ENCODE measurements at regions not wholly inside any gene's neighbourhood (a gene's known extent, or its start where the extent isn't known, plus 50 kb on each side); places are given as distances from the start of the nearest gene placed in this dataset.

- no peak for DNase-seq
These were observed 63.9 kb upstream of the HAAO start for GRCh38 chr2:42856106-42856860.

DNA sequence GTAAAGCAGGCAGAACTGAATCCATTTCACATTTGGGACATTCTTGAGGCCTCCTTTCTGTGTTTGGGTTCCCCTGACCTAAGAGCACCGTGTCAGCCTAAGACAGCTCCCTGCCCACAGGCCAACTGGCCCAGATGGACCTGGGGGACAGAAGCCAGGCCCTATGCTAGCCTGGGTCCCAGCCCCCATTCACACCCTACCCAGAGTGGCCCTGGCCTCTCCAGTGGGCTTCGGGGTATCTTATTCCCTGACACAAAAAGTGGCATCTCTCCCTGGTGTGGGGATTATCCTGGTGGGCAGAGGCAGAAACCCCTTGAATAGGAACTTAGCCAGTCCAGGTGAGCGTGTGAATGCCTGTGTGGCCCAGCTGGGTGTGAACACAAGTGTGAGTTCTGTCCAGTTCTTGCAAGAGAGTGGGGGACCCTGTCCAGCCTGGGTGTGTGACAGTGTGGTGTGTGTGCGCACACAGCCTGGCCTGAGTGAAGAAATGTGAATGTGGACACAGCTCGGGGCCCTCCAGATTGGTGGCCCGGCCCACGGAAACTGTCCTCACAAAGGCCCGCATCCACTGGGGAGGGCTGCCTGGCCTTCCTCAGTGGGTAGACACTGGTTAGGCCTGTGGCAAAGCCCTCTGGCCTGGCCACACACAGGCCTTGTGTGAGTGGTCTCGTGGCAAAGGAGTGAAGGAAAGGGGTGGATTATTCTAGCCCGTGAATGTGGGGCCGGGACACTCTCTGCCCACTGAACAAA is 63.0 kb upstream of the HAAO start:
- no peak for DNase-seq

DNA sequence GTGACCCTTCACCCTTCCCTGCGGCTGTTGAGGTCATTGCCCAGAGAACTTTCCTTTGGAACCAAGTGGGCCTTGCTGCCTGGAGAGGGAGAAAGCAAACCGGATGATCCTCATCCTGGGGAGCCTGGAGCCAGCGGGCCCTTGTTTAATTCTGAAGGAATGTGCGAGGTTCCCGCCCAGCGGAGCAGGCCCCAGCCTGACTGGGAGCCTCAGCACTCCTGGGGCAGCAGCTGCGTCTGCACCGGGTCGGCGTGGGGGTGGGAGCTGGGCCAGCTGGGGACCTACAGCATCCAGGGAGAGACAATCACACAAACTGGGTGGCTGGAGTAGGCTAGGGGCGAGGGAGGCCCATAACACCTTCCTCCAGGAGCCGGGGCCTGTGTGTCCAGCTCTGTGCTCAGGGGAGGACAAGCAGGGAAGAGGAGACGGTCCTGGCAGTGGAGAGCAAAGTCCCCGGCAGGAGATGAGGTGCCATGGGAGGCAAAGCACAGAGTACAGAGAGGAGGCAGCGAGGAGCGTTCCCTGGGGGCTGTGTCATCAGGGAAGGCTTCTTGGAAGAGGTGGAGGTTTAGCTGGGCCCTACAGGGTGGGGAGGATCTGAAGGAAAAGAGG is 61.9 kb upstream of the HAAO start:
- no peak for DNase-seq

- no peak for DNase-seq
These were observed 61.3 kb upstream of the HAAO start for GRCh38 chr2:42853549-42854206.

DNA sequence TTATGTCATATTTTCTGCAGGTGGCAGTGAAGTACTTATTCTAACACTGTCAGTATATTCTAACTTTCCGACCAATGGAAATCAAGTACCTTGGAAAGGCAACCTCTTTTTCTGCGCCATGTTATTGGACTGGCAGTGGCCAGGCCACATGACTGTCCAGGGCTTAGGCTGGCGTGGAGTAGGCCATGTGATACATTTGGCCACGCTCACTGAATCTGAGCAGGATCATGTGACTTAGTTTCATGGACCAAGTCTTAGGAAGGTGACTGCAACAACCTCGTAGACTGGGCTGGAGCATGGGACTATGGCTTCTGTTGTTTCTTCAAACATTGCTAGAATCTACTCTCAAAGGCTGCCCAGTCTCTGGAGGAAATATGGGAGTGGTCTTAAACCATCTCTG is 60.4 kb upstream of the HAAO start:
- no peak for DNase-seq

DNA sequence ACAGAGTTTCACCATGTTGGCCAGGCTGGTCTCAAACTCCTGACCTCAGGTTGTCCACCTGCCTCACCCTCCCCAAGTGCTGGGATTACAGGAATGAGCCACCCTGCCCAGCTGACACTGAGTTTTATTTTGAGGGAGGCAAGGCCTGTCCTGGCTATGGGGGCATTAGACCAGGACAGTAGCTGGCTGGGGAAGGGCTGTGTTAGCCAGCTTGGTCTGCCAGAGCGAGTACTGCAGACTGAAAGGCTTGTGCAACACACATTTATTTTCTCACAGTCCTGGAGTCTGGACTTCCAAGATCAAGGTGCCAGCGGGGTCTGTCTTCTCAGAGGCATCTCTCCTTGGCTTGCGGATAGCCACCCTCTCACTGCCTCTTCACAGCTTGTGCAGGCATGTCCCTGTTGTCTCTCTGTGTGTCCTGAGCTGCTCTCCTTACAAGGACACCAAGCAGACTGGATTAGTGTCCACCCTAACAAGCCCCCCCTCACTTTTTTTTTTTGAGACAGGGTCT is 59.4 kb upstream of the HAAO start:
- DNase-seq: no peak

DNA sequence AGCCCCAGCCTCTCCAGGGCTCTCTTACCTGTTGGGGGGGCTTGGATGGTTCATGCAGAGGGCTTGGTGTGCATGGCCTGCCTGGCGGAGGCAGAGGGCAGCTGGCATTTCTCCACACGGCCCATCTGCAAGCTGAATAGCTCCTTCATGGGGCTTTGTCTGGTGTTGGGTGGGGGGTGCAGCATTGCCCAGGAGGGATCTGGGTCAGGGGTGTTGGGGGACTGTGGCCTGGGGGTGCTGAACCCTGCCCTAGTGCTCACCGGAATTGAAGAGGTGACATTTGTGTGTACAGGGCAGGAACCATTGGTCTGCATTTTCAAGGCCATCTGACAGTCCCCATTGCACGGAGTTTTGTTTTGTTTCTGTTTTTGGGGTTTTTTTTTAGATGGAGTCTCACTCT is 58.8 kb upstream of the HAAO start:
- DNase-seq: no peak

- DNase-seq: no peak
These were observed 57.8 kb upstream of the HAAO start for GRCh38 chr2:42850016-42850805.

DNA sequence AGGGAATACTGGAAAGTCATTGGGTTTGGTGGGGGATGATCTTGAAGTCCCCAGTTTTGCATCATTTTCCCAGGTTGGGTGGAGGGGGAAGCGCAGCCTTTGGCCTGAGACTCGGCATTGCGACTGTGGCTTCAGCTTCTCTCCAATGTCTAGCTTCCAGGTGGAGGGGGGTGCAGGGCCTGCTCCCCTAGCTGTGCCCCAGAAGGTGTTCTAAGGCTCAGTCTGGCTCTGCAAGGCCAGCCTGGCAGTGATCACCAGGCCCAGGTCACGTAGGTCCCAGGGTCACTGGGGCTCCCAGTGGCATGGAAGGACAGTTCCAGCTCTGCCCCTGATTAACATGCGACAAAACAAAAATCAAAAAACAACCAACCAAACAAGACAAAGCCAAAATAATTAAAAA is 56.9 kb upstream of the HAAO start:
- no peak for DNase-seq

- DNase-seq: no peak
These were observed 56.4 kb upstream of the HAAO start for GRCh38 chr2:42848726-42849290.

- DNase-seq: no peak
These were observed 55.9 kb upstream of the HAAO start for GRCh38 chr2:42848265-42848664.

DNA sequence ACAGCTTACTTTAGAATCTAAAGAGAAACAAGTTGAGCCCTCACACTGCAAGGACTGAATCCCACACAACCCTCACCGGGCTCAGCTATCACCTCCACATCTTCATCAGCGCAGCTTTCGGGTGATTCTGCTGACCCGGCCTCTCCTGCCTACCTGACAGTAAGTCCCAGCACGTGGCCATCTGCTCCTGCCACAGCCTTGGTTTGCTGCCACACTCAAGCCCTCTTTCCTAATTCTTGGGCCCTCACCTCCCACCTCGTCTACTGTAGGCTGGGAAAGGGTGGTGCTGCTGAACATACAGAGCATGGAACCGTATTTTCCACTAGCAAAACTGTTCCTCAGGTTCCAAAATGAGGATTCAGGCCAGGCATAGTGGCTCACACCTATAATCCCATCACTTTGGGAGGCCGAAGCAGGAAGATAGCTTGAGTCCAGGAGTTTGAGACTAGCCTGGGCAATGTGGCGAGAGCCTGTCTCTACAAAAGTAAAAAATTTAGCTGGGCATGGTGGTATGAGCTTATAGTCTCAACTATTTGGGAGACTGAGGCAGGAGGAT is 55.3 kb upstream of the HAAO start:
- no peak for DNase-seq

DNA sequence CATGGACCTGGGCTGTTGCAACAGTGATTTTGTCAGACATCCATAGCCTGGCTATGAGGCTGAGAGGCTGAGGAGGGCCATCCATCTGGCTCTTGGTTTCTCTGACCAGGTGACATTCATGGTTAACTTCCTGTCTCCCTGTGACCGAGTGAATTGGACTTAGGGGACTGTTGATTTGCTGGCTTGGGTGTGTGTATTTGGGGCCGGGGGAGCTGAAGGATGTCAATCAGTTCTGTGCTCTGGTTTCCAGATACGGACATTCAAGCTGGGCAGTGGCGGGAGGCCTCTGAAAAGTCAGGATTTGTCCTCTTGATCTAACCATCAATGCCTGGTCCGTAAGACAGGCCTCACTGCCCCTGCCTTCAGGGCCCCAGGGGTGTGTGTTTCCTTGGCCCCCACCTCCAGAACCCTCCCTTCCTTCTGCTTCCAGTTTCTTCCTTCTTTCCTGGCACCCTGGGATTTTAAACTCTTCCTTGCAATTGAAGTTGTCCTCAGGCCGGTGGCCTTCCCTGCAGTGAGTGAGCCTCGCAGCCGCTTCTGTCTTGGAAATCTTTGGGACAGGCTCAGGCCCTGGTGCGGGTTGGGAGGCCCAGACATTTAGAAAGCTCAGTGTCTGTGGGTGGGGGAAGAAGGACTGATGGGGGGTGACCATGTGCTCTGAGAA is 54.7 kb upstream of the HAAO start:
- DNase-seq: no peak

- DNase-seq: no peak
These were observed 53.6 kb upstream of the HAAO start for GRCh38 chr2:42846026-42846425.

- peak; percentile 90 for DNase-seq
These were observed 52.8 kb upstream of the HAAO start for GRCh38 chr2:42844901-42845821.

DNA sequence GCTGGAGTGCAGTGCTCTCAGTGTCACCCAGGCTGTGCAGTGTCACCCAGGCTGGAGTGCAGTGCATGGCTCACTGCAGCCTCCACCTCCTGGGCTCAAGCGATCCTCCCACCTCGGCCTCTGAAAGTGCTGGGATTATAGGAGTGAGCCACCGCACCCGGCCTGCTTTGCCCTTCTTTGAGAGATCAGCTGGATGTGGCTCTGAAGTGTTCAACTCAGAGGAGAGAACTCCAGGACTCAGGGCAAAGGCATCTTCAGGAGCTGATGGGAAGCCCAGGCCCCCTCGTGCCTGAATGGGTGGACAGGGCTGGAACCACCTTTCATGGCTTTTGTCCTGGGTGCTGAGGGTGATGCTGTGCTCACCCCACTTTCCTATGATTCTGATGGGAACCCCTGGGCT is 52.0 kb upstream of the HAAO start:
- DNase-seq: no peak

- DNase-seq: no peak
These were observed 51.2 kb upstream of the HAAO start for GRCh38 chr2:42843611-42844010.

DNA sequence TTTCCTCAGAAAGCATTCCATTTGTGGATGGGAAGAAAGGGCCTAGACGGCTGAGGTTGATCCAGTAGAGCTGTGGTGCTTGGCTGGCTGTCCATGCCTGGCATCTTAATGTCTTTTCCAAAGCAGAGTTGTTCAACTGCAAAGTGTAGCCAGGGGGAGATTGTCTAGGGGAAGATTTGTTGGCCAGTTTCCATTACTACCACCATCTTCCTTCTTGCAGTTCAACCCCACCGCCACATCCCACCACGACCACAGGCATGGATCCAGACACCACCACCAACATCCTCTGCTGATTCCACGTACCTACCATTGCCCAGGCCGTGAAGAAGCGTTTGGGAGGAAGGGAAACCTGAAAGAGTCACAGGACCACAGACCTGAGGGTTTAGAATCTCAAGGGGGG is 50.7 kb upstream of the HAAO start:
- DNase-seq: no peak

DNA sequence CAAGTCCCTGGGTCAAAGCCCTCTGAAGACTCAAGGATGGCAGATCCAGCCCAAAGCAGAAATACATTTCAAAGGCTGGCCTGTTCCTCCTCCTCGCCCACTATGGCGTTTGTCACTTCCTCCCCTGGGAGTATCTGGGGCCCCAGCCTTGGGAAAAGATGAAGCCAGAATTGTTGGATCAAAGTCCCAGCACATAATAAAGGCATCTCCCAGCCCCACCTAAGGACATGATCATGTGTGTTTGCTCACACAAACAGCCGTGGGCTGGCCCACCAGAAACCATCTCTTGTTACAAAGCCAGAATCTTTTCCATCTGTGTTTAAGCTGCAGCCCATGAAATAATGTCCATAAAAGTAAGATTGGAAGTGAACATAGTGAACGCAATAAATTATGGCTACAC is 50.1 kb upstream of the HAAO start:
- DNase-seq: no peak

All from renal pelvis (tissue), 1 donor.